Thoracic aorta (tissue), 2 donors: ENCODE measurements at regions not wholly inside any gene's neighbourhood (a gene's known extent, or its start where the extent isn't known, plus 50 kb on each side); places are given as distances from the start of the nearest gene placed in this dataset.

Source experiments
- ATAC-seq: fragments of 150-250 bp; one replicate; pipeline ENCODE4 v1.8.0; 2017; ENCODE audit warnings: low read depth; ENCODE audit not compliant: insufficient number of reproducible peaks, low FRiP score
- DNase-seq: peaks from one replicate; pipeline ENCODE4 v3.0.0-alpha.2; 2020; ENCODE audit warnings: low spot score
- H3K27ac ChIP-seq, 2 donors: fragments of 200-600 bp; sonication (generic); 1 replicate in 1 of 2; 2 replicates in 1 of 2; pipeline ENCODE4 v1.5.1; 2016; ENCODE audit warnings: mild to moderate bottlenecking in 2 of 2, moderate library complexity in 2 of 2
- H3K27me3 ChIP-seq: fragments of 200-600 bp; sonication (generic); replicated peaks from 2 replicates; pipeline ENCODE4 v1.6.0; 2016; ENCODE audit warnings: mild to moderate bottlenecking; ENCODE audit not compliant: insufficient read depth
- H3K36me3 ChIP-seq: fragments of 200-600 bp; sonication (generic); one replicate; pipeline ENCODE4 v1.5.1; 2016
- H3K4me1 ChIP-seq, 2 donors: fragments of 200-600 bp; sonication (generic); 1 replicate in 1 of 2; 2 replicates in 1 of 2; pipeline versions ENCODE4 v1.5.1 to v1.6.0; 2016; ENCODE audit warnings: low read depth in 2 of 2, mild to moderate bottlenecking in 1 of 2; ENCODE audit not compliant: control insufficient read depth in 1 of 2
- H3K4me3 ChIP-seq: fragments of 200-600 bp; sonication (generic); 2 replicates; pipeline ENCODE4 v1.5.1; 2016; ENCODE audit warnings: mild to moderate bottlenecking
- H3K9me3 ChIP-seq: fragments of 200-600 bp; sonication (generic); 2 replicates; pipeline ENCODE4 v1.5.1; 2016
- TF ChIP-seq, protein P1 (sequence below): fragments of 200-600 bp; sonication (generic); IDR thresholded peaks from one replicate; pipeline ENCODE4 v1.5.1; 2019; ENCODE audit warnings: antibody characterized with exemption

GRCh38 chr14:76551906-76552305 is 176.0 kb downstream of the ESRRB start:
- Histone ChIP-seq H3K4me1 (no peaks in the 10 kb centered on the region), H3K36me3 (no peaks in the 10 kb centered on the region), H3K27ac (no peak overlapping the region), H3K27me3 (no peaks in the 10 kb centered on the region), H3K9me3 (no peaks in the 10 kb centered on the region), H3K4me3 (no peak overlapping the region)
- DNase-seq: no peak
- ATAC-seq: no peak
- TF ChIP-seq, protein P1, sequence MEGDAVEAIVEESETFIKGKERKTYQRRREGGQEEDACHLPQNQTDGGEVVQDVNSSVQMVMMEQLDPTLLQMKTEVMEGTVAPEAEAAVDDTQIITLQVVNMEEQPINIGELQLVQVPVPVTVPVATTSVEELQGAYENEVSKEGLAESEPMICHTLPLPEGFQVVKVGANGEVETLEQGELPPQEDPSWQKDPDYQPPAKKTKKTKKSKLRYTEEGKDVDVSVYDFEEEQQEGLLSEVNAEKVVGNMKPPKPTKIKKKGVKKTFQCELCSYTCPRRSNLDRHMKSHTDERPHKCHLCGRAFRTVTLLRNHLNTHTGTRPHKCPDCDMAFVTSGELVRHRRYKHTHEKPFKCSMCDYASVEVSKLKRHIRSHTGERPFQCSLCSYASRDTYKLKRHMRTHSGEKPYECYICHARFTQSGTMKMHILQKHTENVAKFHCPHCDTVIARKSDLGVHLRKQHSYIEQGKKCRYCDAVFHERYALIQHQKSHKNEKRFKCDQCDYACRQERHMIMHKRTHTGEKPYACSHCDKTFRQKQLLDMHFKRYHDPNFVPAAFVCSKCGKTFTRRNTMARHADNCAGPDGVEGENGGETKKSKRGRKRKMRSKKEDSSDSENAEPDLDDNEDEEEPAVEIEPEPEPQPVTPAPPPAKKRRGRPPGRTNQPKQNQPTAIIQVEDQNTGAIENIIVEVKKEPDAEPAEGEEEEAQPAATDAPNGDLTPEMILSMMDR: no peak

DNA sequence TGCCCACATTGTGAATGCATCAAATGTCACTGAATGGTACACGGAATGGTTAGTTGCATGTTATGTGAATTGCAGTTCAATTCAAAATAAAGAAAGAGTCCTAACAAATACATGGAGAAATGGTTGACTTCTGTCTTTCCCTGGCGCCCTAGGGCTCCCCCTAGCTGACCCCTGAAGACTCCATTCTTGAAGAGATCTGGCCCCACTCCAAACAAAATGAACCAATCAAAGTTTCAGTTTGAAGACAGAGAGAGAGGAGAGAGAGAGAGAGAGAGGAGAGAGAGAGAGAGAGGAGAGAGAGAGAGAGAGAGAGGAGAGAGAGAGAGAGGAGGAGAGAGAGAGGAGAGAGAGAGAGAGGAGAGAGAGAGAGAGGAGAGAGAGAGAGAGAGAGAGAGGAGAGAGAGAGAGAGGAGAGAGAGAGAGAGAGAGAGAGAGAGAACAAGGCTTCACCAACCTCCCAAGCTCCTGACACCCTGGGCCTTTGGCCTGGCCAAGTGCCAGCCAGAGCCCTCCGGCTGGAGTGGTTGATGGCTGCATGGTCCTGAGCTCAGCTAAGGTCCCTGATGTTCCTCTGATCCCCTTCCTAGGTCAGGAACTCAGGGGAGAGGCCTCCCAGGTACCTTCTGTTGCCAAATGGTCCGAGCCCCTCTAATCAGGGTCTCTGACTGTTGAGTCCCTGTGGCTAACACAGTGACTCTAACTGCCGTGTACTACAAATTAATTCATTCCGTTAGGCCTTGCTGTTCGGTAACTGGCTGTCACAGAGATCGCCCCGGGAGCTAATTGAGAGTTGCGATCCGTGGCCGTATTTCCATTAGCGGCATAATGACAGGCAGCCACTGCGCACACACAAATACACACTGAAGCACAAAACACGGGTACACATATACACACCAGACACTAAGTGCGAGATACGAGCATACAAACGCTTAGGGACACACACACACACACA is 188.8 kb downstream of the ESRRB start:
- Histone ChIP-seq H3K27ac (no peak overlapping the region), H3K4me1 (no peaks in the 10 kb centered on the region), H3K27me3 (no peaks in the 10 kb centered on the region), H3K4me3 (no peak overlapping the region), H3K36me3 (no peaks in the 10 kb centered on the region), H3K9me3 (no peaks in the 10 kb centered on the region)
- no peak for ATAC-seq
- DNase-seq: no peak
- TF ChIP-seq, protein P1: no peak

DNA sequence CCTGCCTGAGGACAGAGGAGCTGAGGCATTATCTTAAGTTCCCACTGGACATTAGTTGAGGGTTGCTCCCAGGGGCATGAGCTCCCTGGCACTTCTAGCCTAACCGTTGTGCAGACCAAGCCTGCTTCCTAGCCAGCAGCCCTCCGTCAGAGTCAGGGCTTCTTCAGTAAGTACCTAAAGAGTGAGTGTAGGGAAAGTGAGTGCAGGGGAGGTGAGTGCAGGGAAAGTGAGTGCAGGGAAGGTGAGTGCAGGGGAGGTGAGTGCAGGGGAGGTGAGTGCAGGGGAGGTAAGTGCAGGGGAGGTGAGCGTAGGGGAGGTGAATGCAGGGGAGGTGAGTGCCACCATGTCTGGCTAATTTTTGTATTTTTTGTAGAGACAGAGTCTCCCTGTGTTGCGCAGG is 190.5 kb downstream of the ESRRB start:
- ATAC-seq (no peak), DNase-seq (no peak)
- no peaks in the 10 kb centered on the region for H3K36me3 ChIP-seq
- no peak overlapping the region for H3K27ac ChIP-seq
- H3K4me3 ChIP-seq: no peak overlapping the region
- TF ChIP-seq, protein P1: no peak
- no peaks in the 10 kb centered on the region for H3K27me3 ChIP-seq
- H3K9me3 ChIP-seq: no peaks in the 10 kb centered on the region
- H3K4me1 ChIP-seq: no peaks in the 10 kb centered on the region

DNA sequence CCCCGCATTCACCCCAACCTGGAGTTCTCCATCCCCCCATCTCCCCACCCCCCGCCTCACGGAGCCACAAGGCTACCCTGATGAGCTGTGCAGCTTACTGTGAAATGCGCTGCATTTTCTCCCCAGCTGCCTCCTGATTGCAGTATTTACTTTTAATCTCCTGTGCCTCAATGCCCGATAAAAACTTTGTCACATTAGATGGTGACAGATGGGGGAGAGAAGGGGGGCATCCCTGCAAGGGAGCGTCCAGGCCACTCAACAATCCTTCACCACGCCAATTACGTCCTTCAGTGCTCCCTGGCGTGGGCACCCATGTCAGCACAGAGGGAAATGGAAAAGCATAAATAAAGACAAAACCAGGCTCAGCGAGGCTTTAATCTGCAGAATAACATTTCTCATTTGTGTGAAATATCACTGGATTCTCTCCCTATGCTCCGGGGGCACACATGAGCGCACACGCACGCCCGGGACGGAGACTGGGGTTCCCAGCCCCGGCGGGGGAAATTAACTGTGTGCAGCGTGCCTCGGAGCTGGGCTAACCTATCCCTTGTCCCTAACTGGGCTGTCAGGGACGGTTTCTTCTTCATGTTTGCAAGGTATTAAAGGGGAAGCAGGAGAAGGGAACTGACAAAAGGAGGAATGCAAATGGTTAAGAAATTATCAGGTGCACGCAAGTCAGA is 186.7 kb upstream of the VASH1 start:
- ATAC-seq (no peak), DNase-seq (no peak)
- Histone ChIP-seq H3K9me3 (no peaks in the 10 kb centered on the region), H3K27me3 (no peaks in the 10 kb centered on the region), H3K36me3 (no peaks in the 10 kb centered on the region), H3K27ac (no peak overlapping the region), H3K4me3 (peak overlapping the region; percentile 34), H3K4me1 (peaks cover 0 to 5% of the 10 kb centered on the region in 2 donors)
- TF ChIP-seq, protein P1: no peak

GRCh38 chr14:76575108-76575507 is 186.2 kb upstream of the VASH1 start:
- Histone ChIP-seq H3K27me3 (no peaks in the 10 kb centered on the region), H3K9me3 (no peaks in the 10 kb centered on the region), H3K27ac (no peak overlapping the region), H3K4me1 (peaks cover 0 to 5% of the 10 kb centered on the region in 2 donors), H3K4me3 (no peak overlapping the region), H3K36me3 (no peaks in the 10 kb centered on the region)
- ATAC-seq: no peak
- DNase-seq: no peak
- TF ChIP-seq, protein P1: no peak
